GM18868 (cell line): ENCODE measurements at regions not wholly inside any gene's neighbourhood (a gene's known extent, or its start where the extent isn't known, plus 50 kb on each side); places are given as distances from the start of the nearest gene placed in this dataset.

Experiments
- ATAC-seq: cut with Tn5 transposase; IDR thresholded peaks from one replicate; pipeline ENCODE4 v1.9.1; 2021; ENCODE audit warnings: mild to moderate bottlenecking, moderate library complexity; ENCODE audit not compliant: unreplicated experiment

- no peak for ATAC-seq
These were observed 200.2 kb downstream of the BRD1 start for GRCh38 chr22:49627217-49628181.

- ATAC-seq: no peak
These were observed 201.1 kb downstream of the BRD1 start for GRCh38 chr22:49626361-49627216.

- ATAC-seq: no peak
These were observed 203.1 kb downstream of the BRD1 start for GRCh38 chr22:49624421-49625177.

GRCh38 chr22:49623715-49624114, 204.0 kb downstream of the BRD1 start:
- no peak for ATAC-seq

GRCh38 chr22:49623176-49623575, 204.5 kb downstream of the BRD1 start:
- no peak for ATAC-seq

- ATAC-seq: no peak
These were observed 205.2 kb downstream of the BRD1 start for GRCh38 chr22:49622241-49623105.

- ATAC-seq: no peak
These were observed 206.0 kb downstream of the BRD1 start for GRCh38 chr22:49621601-49622210.

GRCh38 chr22:49620666-49621065, 207.0 kb downstream of the BRD1 start:
- no peak for ATAC-seq

GRCh38 chr22:49620003-49620556, 207.6 kb downstream of the BRD1 start:
- ATAC-seq: no peak

GRCh38 chr22:49619301-49619700, 208.4 kb downstream of the BRD1 start:
- ATAC-seq: no peak

- no peak for ATAC-seq
These were observed 209.1 kb downstream of the BRD1 start for GRCh38 chr22:49618677-49618953.

- ATAC-seq: no peak
These were observed 209.6 kb downstream of the BRD1 start for GRCh38 chr22:49617866-49618676.

GRCh38 chr22:49617264-49617663, 210.4 kb downstream of the BRD1 start:
- ATAC-seq: no peak

- ATAC-seq: no peak
These were observed 211.1 kb downstream of the BRD1 start for GRCh38 chr22:49616356-49617231.

GRCh38 chr22:49614966-49615965, 212.4 kb downstream of the BRD1 start:
- no peak for ATAC-seq

GRCh38 chr22:49613511-49614270, 214.0 kb downstream of the BRD1 start:
- no peak for ATAC-seq
